H1 (cell line): ENCODE measurements at regions not wholly inside any gene's neighbourhood (a gene's known extent, or its start where the extent isn't known, plus 50 kb on each side); places are given as distances from the start of the nearest gene placed in this dataset.

ENCODE experiments used
- TF ChIP-seq, protein P1 (sequence below): IDR thresholded peaks from 2 replicates; pipeline ENCODE4 v1.6.1; 2012; ENCODE audit warnings: low read length, inconsistent platforms

DNA sequence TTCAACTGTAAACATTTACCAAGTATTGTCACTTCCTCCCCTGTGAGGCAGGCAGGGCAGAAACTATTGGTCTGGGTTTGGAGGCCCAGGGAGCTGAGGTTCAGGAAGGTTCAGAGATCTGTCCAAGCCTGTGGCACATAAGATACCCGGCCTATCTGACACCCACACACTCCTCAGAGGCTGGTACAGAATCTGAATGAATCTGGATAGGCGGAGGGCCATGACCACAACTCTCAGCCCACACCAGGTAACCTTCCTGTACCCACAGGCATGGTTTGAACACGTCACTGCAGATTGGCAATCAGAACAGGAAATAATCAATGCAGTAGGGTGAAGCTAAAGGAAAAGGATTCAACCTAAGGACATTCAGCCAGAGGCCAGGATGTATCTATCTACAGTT, 92.8 kb upstream of the TMCC3 start (continued):
- TF ChIP-seq, protein P1, sequence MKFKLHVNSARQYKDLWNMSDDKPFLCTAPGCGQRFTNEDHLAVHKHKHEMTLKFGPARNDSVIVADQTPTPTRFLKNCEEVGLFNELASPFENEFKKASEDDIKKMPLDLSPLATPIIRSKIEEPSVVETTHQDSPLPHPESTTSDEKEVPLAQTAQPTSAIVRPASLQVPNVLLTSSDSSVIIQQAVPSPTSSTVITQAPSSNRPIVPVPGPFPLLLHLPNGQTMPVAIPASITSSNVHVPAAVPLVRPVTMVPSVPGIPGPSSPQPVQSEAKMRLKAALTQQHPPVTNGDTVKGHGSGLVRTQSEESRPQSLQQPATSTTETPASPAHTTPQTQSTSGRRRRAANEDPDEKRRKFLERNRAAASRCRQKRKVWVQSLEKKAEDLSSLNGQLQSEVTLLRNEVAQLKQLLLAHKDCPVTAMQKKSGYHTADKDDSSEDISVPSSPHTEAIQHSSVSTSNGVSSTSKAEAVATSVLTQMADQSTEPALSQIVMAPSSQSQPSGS, result no peak
